Ectodermal cell (in vitro differentiated cells): ENCODE measurements at regions not wholly inside any gene's neighbourhood (a gene's known extent, or its start where the extent isn't known, plus 50 kb on each side); places are given as distances from the start of the nearest gene placed in this dataset.

Source experiments
- H3K27ac ChIP-seq: 2 replicates; pipeline ENCODE4 v1.7.0; 2013; ENCODE audit warnings: mild to moderate bottlenecking, low read depth, low read length; ENCODE audit not compliant: insufficient read depth, poor library complexity, severe bottlenecking
- H3K27me3 ChIP-seq: 2 replicates; pipeline ENCODE4 v1.7.0; 2013; ENCODE audit warnings: mild to moderate bottlenecking, low read length; ENCODE audit not compliant: insufficient read depth, control insufficient read depth, poor library complexity, severe bottlenecking
- H3K36me3 ChIP-seq: one replicate; pipeline ENCODE4 v1.7.0; 2013; ENCODE audit warnings: low read length; ENCODE audit not compliant: control insufficient read depth, insufficient read depth
- H3K4me1 ChIP-seq: one replicate; pipeline ENCODE4 v1.7.0; 2013; ENCODE audit warnings: low read length; ENCODE audit not compliant: control insufficient read depth, insufficient read depth
- H3K4me3 ChIP-seq: 2 replicates; pipeline ENCODE4 v1.7.0; 2013; ENCODE audit warnings: low read depth, low read length, control low read depth; ENCODE audit not compliant: insufficient read depth
- H3K9me3 ChIP-seq: 2 replicates; pipeline ENCODE4 v1.7.0; 2013; ENCODE audit warnings: mild to moderate bottlenecking, low read length, moderate library complexity; ENCODE audit not compliant: control insufficient read depth
- WGBS, 2 experiments: methylation state at CpG; one replicate each; pipeline ENCODE4 v1.1.7; 2013; ENCODE audit warnings: missing lambda C conversion rate in 2 of 2; 5-methylcytosine and 5-hydroxymethylcytosine counted together

- Histone ChIP-seq H3K4me1 (peaks cover 8% of the 10 kb centered on the region), H3K27me3 (no peaks in the 10 kb centered on the region), H3K36me3 (no peaks in the 10 kb centered on the region), H3K27ac (no peak overlapping the region), H3K9me3 (no peaks in the 10 kb centered on the region), H3K4me3 (no peak overlapping the region)
- WGBS, 2 experiments: 100% methylated on average over 2 of the region's 2 CpGs
Observed at GRCh38 chr2:221761260-221761659, 189.2 kb upstream of the EPHA4 start.

- Histone ChIP-seq H3K4me3 (no peak overlapping the region), H3K4me1 (peaks cover 7% of the 10 kb centered on the region), H3K9me3 (no peaks in the 10 kb centered on the region), H3K27ac (no peak overlapping the region), H3K27me3 (no peaks in the 10 kb centered on the region), H3K36me3 (no peaks in the 10 kb centered on the region)
- WGBS, 2 experiments: 89 to 98% methylated on average over 3 to 4 of the region's 5 CpGs
Observed at GRCh38 chr2:221758076-221758475, 186.0 kb upstream of the EPHA4 start.

- H3K9me3 ChIP-seq: no peaks in the 10 kb centered on the region
- no peaks in the 10 kb centered on the region for H3K36me3 ChIP-seq
- H3K27me3 ChIP-seq: no peaks in the 10 kb centered on the region
- H3K27ac ChIP-seq: no peak overlapping the region
- H3K4me3 ChIP-seq: no peak overlapping the region
- H3K4me1 ChIP-seq: no peaks in the 10 kb centered on the region
- WGBS, 2 experiments: 97 to 98% methylated on average over 2 of the region's 2 CpGs
Observed at GRCh38 chr2:221753401-221753800, 181.3 kb upstream of the EPHA4 start.

GRCh38 chr2:221752781-221753180 lies 180.7 kb upstream of the EPHA4 start:
- no peaks in the 10 kb centered on the region for H3K4me1 ChIP-seq
- no peak overlapping the region for H3K27ac ChIP-seq
- H3K27me3 ChIP-seq: no peaks in the 10 kb centered on the region
- H3K9me3 ChIP-seq: no peaks in the 10 kb centered on the region
- H3K4me3 ChIP-seq: no peak overlapping the region
- H3K36me3 ChIP-seq: no peaks in the 10 kb centered on the region
- WGBS, 2 experiments: 93 to 95% methylated on average over 4 of the region's 4 CpGs

GRCh38 chr2:221750316-221750715 lies 178.2 kb upstream of the EPHA4 start:
- 95 to 100% methylated on average over 1 of the region's 1 CpG for WGBS, 2 experiments
- Histone ChIP-seq H3K4me3 (no peak overlapping the region), H3K9me3 (no peaks in the 10 kb centered on the region), H3K27ac (no peak overlapping the region), H3K36me3 (no peaks in the 10 kb centered on the region), H3K4me1 (no peaks in the 10 kb centered on the region), H3K27me3 (no peaks in the 10 kb centered on the region)

- Histone ChIP-seq H3K36me3 (no peaks in the 10 kb centered on the region), H3K4me1 (no peaks in the 10 kb centered on the region), H3K4me3 (no peak overlapping the region), H3K27me3 (no peaks in the 10 kb centered on the region), H3K9me3 (no peaks in the 10 kb centered on the region), H3K27ac (no peak overlapping the region)
- WGBS, 2 experiments: 95 to 96% methylated on average over 2 to 3 of the region's 3 CpGs
Observed at GRCh38 chr2:221747289-221747972, 175.3 kb upstream of the EPHA4 start.

- 94 to 97% methylated on average over 4 of the region's 4 CpGs for WGBS, 2 experiments
- Histone ChIP-seq H3K36me3 (no peaks in the 10 kb centered on the region), H3K4me3 (no peak overlapping the region), H3K27ac (no peak overlapping the region), H3K27me3 (no peaks in the 10 kb centered on the region), H3K4me1 (no peaks in the 10 kb centered on the region), H3K9me3 (no peaks in the 10 kb centered on the region)
Observed at GRCh38 chr2:221741496-221742211, 169.6 kb upstream of the EPHA4 start.

GRCh38 chr2:221731432-221732145 lies 159.5 kb upstream of the EPHA4 start:
- no peak overlapping the region for H3K4me3 ChIP-seq
- H3K9me3 ChIP-seq: no peaks in the 10 kb centered on the region
- no peaks in the 10 kb centered on the region for H3K4me1 ChIP-seq
- no peaks in the 10 kb centered on the region for H3K36me3 ChIP-seq
- no peaks in the 10 kb centered on the region for H3K27me3 ChIP-seq
- 27 to 44% methylated on average over 3 of the region's 3 CpGs for WGBS, 2 experiments
- H3K27ac ChIP-seq: no peak overlapping the region

GRCh38 chr2:221726894-221727513 lies 154.9 kb upstream of the EPHA4 start:
- H3K27me3 ChIP-seq: no peaks in the 10 kb centered on the region
- H3K4me3 ChIP-seq: no peak overlapping the region
- H3K9me3 ChIP-seq: no peaks in the 10 kb centered on the region
- no peaks in the 10 kb centered on the region for H3K4me1 ChIP-seq
- no peaks in the 10 kb centered on the region for H3K36me3 ChIP-seq
- no peak overlapping the region for H3K27ac ChIP-seq
- WGBS, 2 experiments: 89 to 98% methylated on average over 2 of the region's 2 CpGs
